Spleen (tissue), 3 donors: ENCODE measurements at regions not wholly inside any gene's neighbourhood (a gene's known extent, or its start where the extent isn't known, plus 50 kb on each side); places are given as distances from the start of the nearest gene placed in this dataset.

Experiments
- POLR2A ChIP-seq, 3 donors: fragments of 450-650 bp; IDR thresholded peaks; one replicate each; pipeline ENCODE4 v1.5.1; 2017; ENCODE audit warnings: antibody characterized with exemption in 3 of 3, mild to moderate bottlenecking in 1 of 3
- POLR2AphosphoS5 ChIP-seq, 3 donors: sonication (generic); formaldehyde crosslinking; IDR thresholded peaks; one replicate each; pipeline ENCODE4 v1.5.1; 2017; ENCODE audit warnings: antibody characterized with exemption in 3 of 3

DNA sequence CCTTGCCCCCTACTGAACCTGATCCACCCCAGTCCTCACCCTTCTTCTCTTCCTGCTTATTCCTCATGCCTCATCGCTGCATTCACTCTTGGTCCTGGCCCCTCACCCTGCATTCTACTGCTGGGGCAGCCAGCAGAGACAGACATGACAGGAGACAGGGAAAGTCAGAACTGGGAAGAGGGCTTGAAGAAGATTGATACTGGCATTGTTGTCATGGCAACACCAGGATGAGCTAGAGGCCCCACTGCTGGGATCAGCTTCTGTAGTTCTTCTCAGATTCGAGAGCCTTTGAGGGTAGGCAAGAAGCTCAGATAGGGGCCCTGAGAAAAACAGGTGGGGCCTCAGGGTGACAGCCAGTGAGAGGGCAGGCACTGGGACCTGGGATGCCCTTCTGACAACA, 264.3 kb downstream of the MIAT start:
- TF ChIP-seq POLR2A (IDR thresholded peaks at IDR 0.05), result no peak
- TF ChIP-seq POLR2AphosphoS5 (IDR thresholded peaks at IDR 0.05), result no peak
